Activated naive CD8-positive, alpha-beta T cell treated with anti-CD3 and anti-CD28 coated beads, Interleukin-2, amount 50 U/mL, for 24 hours (primary cell): ENCODE measurements at regions not wholly inside any gene's neighbourhood (a gene's known extent, or its start where the extent isn't known, plus 50 kb on each side); places are given as distances from the start of the nearest gene placed in this dataset.

Source experiments
- ATAC-seq: fragments of 150-1000 bp; cut with Tn5 transposase; one replicate; pipeline ENCODE4 v1.10.0; 2021
- DNase-seq: peaks from one replicate; pipeline ENCODE4 v3.0.0; 2021
- H3K27ac Mint-ChIP-seq: one replicate; pipeline ENCODE4 v1.8.0; 2021; ENCODE audit warnings: mild to moderate bottlenecking, mixed read lengths
- H3K27me3 Mint-ChIP-seq: one replicate; pipeline ENCODE4 v1.8.0; 2021; ENCODE audit warnings: mixed read lengths
- H3K36me3 Mint-ChIP-seq: one replicate; pipeline ENCODE4 v1.8.0; 2021; ENCODE audit warnings: low read depth, mixed read lengths
- H3K4me1 Mint-ChIP-seq: one replicate; pipeline ENCODE4 v1.8.0; 2021; ENCODE audit warnings: mixed read lengths
- H3K4me3 Mint-ChIP-seq: one replicate; pipeline ENCODE4 v1.8.0; 2021; ENCODE audit warnings: mild to moderate bottlenecking, moderate library complexity, mixed read lengths
- H3K9me3 Mint-ChIP-seq: one replicate; pipeline ENCODE4 v1.8.0; 2021; ENCODE audit warnings: mixed read lengths

- no peak overlapping the region for H3K4me3 Mint-ChIP-seq
- H3K27me3 Mint-ChIP-seq: no peaks in the 10 kb centered on the region
- no peak for ATAC-seq
- H3K4me1 Mint-ChIP-seq: peaks cover 9% of the 10 kb centered on the region
- no peak overlapping the region for H3K27ac Mint-ChIP-seq
- no peaks in the 10 kb centered on the region for H3K9me3 Mint-ChIP-seq
- H3K36me3 Mint-ChIP-seq: no peaks in the 10 kb centered on the region
- no peak for DNase-seq
Observed at GRCh38 chr14:98816195-98816594, 455.8 kb downstream of the BCL11B start.

- no peak for ATAC-seq
- H3K27ac Mint-ChIP-seq: no peak overlapping the region
Observed at GRCh38 chr14:98816720-98817119, 455.3 kb downstream of the BCL11B start.

GRCh38 chr14:98819132-98819866 is 452.7 kb downstream of the BCL11B start:
- no peak overlapping the region for H3K27ac Mint-ChIP-seq
- peaks cover 9% of the 10 kb centered on the region for H3K4me1 Mint-ChIP-seq
- no peak for DNase-seq
- H3K27me3 Mint-ChIP-seq: no peaks in the 10 kb centered on the region
- H3K4me3 Mint-ChIP-seq: no peak overlapping the region
- ATAC-seq: no peak
- no peaks in the 10 kb centered on the region for H3K9me3 Mint-ChIP-seq
- no peaks in the 10 kb centered on the region for H3K36me3 Mint-ChIP-seq

More at GRCh38 chr14:98816720-98817119, 455.3 kb downstream of the BCL11B start:
- DNase-seq: no peak
- Mint-ChIP-seq H3K27me3 (no peaks in the 10 kb centered on the region), H3K36me3 (no peaks in the 10 kb centered on the region), H3K9me3 (no peaks in the 10 kb centered on the region), H3K4me3 (no peak overlapping the region), H3K4me1 (peaks cover 9% of the 10 kb centered on the region)

- no peaks in the 10 kb centered on the region for H3K36me3 Mint-ChIP-seq
- no peak overlapping the region for H3K27ac Mint-ChIP-seq
- H3K4me3 Mint-ChIP-seq: no peak overlapping the region
- peaks cover 9% of the 10 kb centered on the region for H3K4me1 Mint-ChIP-seq
- DNase-seq (no peak), ATAC-seq (no peak)
- no peaks in the 10 kb centered on the region for H3K9me3 Mint-ChIP-seq
- H3K27me3 Mint-ChIP-seq: no peaks in the 10 kb centered on the region
Observed at GRCh38 chr14:98819867-98820206, 452.2 kb downstream of the BCL11B start.

- H3K27ac Mint-ChIP-seq: no peak overlapping the region
- H3K4me1 Mint-ChIP-seq: peaks cover 10% of the 10 kb centered on the region
- H3K27me3 Mint-ChIP-seq: no peaks in the 10 kb centered on the region
- no peaks in the 10 kb centered on the region for H3K36me3 Mint-ChIP-seq
- ATAC-seq (no peak), DNase-seq (no peak)
- H3K9me3 Mint-ChIP-seq: no peaks in the 10 kb centered on the region
- H3K4me3 Mint-ChIP-seq: no peak overlapping the region
Observed at GRCh38 chr14:98822917-98823316, 449.1 kb downstream of the BCL11B start.

- ATAC-seq (no peak), DNase-seq (no peak)
- Mint-ChIP-seq H3K4me1 (peaks cover 10% of the 10 kb centered on the region), H3K4me3 (no peak overlapping the region), H3K36me3 (no peaks in the 10 kb centered on the region), H3K27me3 (no peaks in the 10 kb centered on the region), H3K9me3 (no peaks in the 10 kb centered on the region), H3K27ac (no peak overlapping the region)
Observed at GRCh38 chr14:98826618-98827017, 445.4 kb downstream of the BCL11B start.

GRCh38 chr14:98834119-98834518 is 437.9 kb downstream of the BCL11B start:
- DNase-seq (no peak), ATAC-seq (no peak)
- H3K27ac Mint-ChIP-seq: no peak overlapping the region
- H3K4me3 Mint-ChIP-seq: no peak overlapping the region
- no peaks in the 10 kb centered on the region for H3K9me3 Mint-ChIP-seq
- H3K36me3 Mint-ChIP-seq: no peaks in the 10 kb centered on the region
- H3K4me1 Mint-ChIP-seq: no peaks in the 10 kb centered on the region
- H3K27me3 Mint-ChIP-seq: no peaks in the 10 kb centered on the region

- ATAC-seq: no peak
- H3K4me1 Mint-ChIP-seq: no peaks in the 10 kb centered on the region
Observed at GRCh38 chr14:98835051-98835824, 436.8 kb downstream of the BCL11B start.

GRCh38 chr14:98835825-98836100 is 436.2 kb downstream of the BCL11B start:
- H3K27ac Mint-ChIP-seq: no peak overlapping the region
- no peaks in the 10 kb centered on the region for H3K27me3 Mint-ChIP-seq
- H3K36me3 Mint-ChIP-seq: no peaks in the 10 kb centered on the region
- no peaks in the 10 kb centered on the region for H3K9me3 Mint-ChIP-seq
- H3K4me3 Mint-ChIP-seq: no peak overlapping the region
- H3K4me1 Mint-ChIP-seq: no peaks in the 10 kb centered on the region
- DNase-seq: no peak
- ATAC-seq: no peak

More at GRCh38 chr14:98835051-98835824, 436.8 kb downstream of the BCL11B start:
- H3K27ac Mint-ChIP-seq: no peak overlapping the region
- H3K27me3 Mint-ChIP-seq: no peaks in the 10 kb centered on the region
- DNase-seq: no peak
- H3K9me3 Mint-ChIP-seq: no peaks in the 10 kb centered on the region
- no peak overlapping the region for H3K4me3 Mint-ChIP-seq
- H3K36me3 Mint-ChIP-seq: no peaks in the 10 kb centered on the region

- no peaks in the 10 kb centered on the region for H3K9me3 Mint-ChIP-seq
- DNase-seq: no peak
- H3K4me3 Mint-ChIP-seq: no peak overlapping the region
- H3K4me1 Mint-ChIP-seq: peaks cover 8% of the 10 kb centered on the region
- H3K27ac Mint-ChIP-seq: no peak overlapping the region
- ATAC-seq: no peak
- H3K36me3 Mint-ChIP-seq: no peaks in the 10 kb centered on the region
- H3K27me3 Mint-ChIP-seq: no peaks in the 10 kb centered on the region
Observed at GRCh38 chr14:98840091-98840490, 431.9 kb downstream of the BCL11B start.

- Mint-ChIP-seq H3K36me3 (no peaks in the 10 kb centered on the region), H3K27ac (no peak overlapping the region), H3K4me1 (peaks cover 8% of the 10 kb centered on the region), H3K9me3 (no peaks in the 10 kb centered on the region), H3K27me3 (no peaks in the 10 kb centered on the region), H3K4me3 (no peak overlapping the region)
- DNase-seq (no peak), ATAC-seq (no peak)
Observed at GRCh38 chr14:98840511-98840910, 431.5 kb downstream of the BCL11B start.

GRCh38 chr14:98844456-98844855 is 427.5 kb downstream of the BCL11B start:
- ATAC-seq (no peak), DNase-seq (no peak)
- Mint-ChIP-seq H3K27ac (no peak overlapping the region), H3K4me3 (no peak overlapping the region), H3K36me3 (no peaks in the 10 kb centered on the region), H3K4me1 (peaks cover 8% of the 10 kb centered on the region), H3K9me3 (no peaks in the 10 kb centered on the region), H3K27me3 (no peaks in the 10 kb centered on the region)

GRCh38 chr14:98847521-98848468 is 424.2 kb downstream of the BCL11B start:
- Mint-ChIP-seq H3K9me3 (no peaks in the 10 kb centered on the region), H3K27me3 (no peaks in the 10 kb centered on the region), H3K4me3 (no peak overlapping the region), H3K27ac (no peak overlapping the region), H3K36me3 (no peaks in the 10 kb centered on the region), H3K4me1 (peaks cover 8% of the 10 kb centered on the region)
- DNase-seq (no peak), ATAC-seq (no peak)

GRCh38 chr14:98853063-98853729 is 418.8 kb downstream of the BCL11B start:
- DNase-seq (no peak), ATAC-seq (no peak)
- no peaks in the 10 kb centered on the region for H3K9me3 Mint-ChIP-seq
- H3K27me3 Mint-ChIP-seq: no peaks in the 10 kb centered on the region
- no peaks in the 10 kb centered on the region for H3K36me3 Mint-ChIP-seq
- no peaks in the 10 kb centered on the region for H3K4me1 Mint-ChIP-seq
- H3K4me3 Mint-ChIP-seq: no peak overlapping the region
- no peak overlapping the region for H3K27ac Mint-ChIP-seq
